ENCODE measurements at regions not wholly inside any gene's neighbourhood (a gene's known extent, or its start where the extent isn't known, plus 50 kb on each side); places are given as distances from the start of the nearest gene placed in this dataset.

GRCh38 chr4:100593935-100594334, 76.1 kb upstream of the EMCN start:
- TF ChIP-seq CTCF (conservative IDR thresholded peaks at IDR 0.05) (no peak), ZFX (IDR thresholded peaks at IDR 0.05) (no peak)
